ENCODE measurements at regions not wholly inside any gene's neighbourhood (a gene's known extent, or its start where the extent isn't known, plus 50 kb on each side); places are given as distances from the start of the nearest gene placed in this dataset.
"Not testable (repeated sequence)": the region's sequence is repeated elsewhere in the genome, so short reads cannot be mapped to it uniquely, and the experiment has no call there.

GRCh38 chr5:3092211-3092610, 340.7 kb upstream of the IRX2 start:
- no peak overlapping the region for H3K4me3 ChIP-seq (ENCODE audit: low read depth, low read length)
- no peak for TF ChIP-seq CTCF (IDR thresholded peaks at IDR 0.05; ENCODE audit: control insufficient read depth, extremely low read depth, insufficient read depth)
- DNase-seq (ENCODE audit: low read depth), result no peak

GRCh38 chr5:3091040-3091774, 339.7 kb upstream of the IRX2 start:
- no peak for DNase-seq (ENCODE audit: low read depth)
- no peak for TF ChIP-seq CTCF (IDR thresholded peaks at IDR 0.05; ENCODE audit: control insufficient read depth, extremely low read depth, insufficient read depth)
- H3K4me3 ChIP-seq (ENCODE audit: low read depth, low read length), result no peak overlapping the region

- not testable (repeated sequence) for H3K4me3 ChIP-seq (ENCODE audit: low read depth, low read length); DNase-seq (ENCODE audit: low read depth)
These were observed 338.8 kb upstream of the IRX2 start for GRCh38 chr5:3090305-3090704.

DNA sequence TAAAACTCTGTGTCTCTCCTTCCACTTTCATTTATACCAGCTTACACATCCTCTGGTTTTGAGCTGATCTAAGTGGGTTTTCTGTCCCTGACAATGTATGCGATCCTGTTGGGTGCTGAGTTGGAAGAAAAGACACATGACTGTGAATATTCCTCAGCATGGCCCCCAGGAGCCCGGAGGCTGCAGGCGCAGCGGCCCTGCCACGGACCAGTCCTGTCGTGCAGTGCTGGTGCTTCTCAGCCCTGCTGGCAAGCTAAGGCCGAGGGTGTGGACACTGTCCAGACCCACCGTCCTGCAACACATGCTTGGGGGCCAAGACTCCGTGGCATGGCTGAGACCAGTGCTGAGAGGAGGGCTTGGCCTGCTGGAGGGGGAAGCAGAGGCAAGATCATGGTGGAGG, 328.9 kb upstream of the IRX2 start:
- DNase-seq (ENCODE audit: low read depth), result no peak
- no peak for TF ChIP-seq CTCF (IDR thresholded peaks at IDR 0.05; ENCODE audit: control insufficient read depth, extremely low read depth, insufficient read depth)
- no peak overlapping the region for H3K4me3 ChIP-seq (ENCODE audit: low read depth, low read length)

DNA sequence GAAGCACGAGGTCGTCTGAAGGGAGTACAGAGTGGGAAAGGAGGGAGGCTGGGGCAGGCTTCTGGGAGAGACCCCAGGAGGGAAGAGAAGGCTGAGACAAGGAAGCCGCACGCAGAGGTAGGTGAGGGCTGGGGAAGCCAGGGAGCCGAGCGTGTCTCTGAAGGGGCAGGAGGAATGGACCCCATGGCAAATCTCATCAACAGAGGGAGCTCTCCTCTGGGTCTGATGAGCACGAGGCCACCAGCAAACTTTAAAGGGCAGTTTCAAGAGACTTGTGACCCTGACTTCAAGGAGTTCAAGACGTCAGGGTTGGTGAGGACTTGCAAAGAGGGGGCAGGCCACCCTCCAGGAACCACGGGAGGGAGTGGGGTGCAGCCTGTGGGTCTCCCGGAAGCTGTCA, 326.2 kb upstream of the IRX2 start:
- no peak for DNase-seq (ENCODE audit: low read depth)
- no peak for TF ChIP-seq CTCF (IDR thresholded peaks at IDR 0.05; ENCODE audit: control insufficient read depth, extremely low read depth, insufficient read depth)

DNA sequence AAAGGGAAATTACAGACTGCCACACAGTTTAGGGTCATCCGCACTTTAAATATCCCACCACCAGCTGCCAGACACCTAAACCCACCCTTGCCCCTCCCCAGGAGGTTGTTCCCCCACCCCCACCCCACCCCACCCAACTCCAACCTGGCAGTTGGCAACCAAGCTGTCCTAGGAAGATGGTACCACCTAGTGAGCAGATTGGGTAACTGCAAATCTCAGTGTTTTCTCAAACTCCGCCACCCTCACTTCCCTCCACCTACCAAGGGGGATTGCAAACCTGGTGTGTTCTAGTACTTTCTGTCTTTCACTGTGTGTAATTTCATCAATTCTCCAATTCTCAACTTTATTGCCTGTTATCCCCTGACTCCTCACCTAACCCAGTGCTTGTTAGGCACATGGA, 323.8 kb upstream of the IRX2 start:
- no peak overlapping the region for H3K4me3 ChIP-seq (ENCODE audit: low read depth, low read length)
- peak; percentile 21; the same call in 1 of the 2 replicates for TF ChIP-seq CTCF (IDR thresholded peaks at IDR 0.05; ENCODE audit: control insufficient read depth, extremely low read depth, insufficient read depth)
- no peak for DNase-seq (ENCODE audit: low read depth)

More for the DNA sequence above, 326.2 kb upstream of the IRX2 start:
- H3K4me3 ChIP-seq (ENCODE audit: low read depth, low read length), result no peak overlapping the region

- no peak for DNase-seq (ENCODE audit: low read depth)
- TF ChIP-seq CTCF (IDR thresholded peaks at IDR 0.05; ENCODE audit: control insufficient read depth, extremely low read depth, insufficient read depth), result no peak
- H3K4me3 ChIP-seq (ENCODE audit: low read depth, low read length), result no peak overlapping the region
These were observed 316.9 kb upstream of the IRX2 start for GRCh38 chr5:3068401-3068800.

Measured in LNCaP clone FGC (cell line).